ENCODE measurements at regions not wholly inside any gene's neighbourhood (a gene's known extent, or its start where the extent isn't known, plus 50 kb on each side); places are given as distances from the start of the nearest gene placed in this dataset.

- H3K9me3 ChIP-seq (replicated peaks; ENCODE audit: control insufficient read depth, insufficient read depth, low read length): no peaks in the 10 kb centered on the region; the same call in 1 of the 3 replicates
- ChIA-PET SMC1A (ENCODE audit: uncharacterized antibody, unreplicated experiment) (no interaction called here), POLR2A (no interaction called here), RAD21 (ENCODE audit: unreplicated experiment) (no interaction called here), CTCF (interaction anchor here (1.0 to 1.2 kb wide), 2 partner anchors 13 to 825 kb away, joined by 3 to 4 read pairs; no protein-coding TSS in a partner anchor)
- FAIRE-seq: no peak
- DNase-seq (ENCODE audit: low read depth, low spot score): no peak
- H4K20me1 ChIP-seq (ENCODE audit: control insufficient read depth, insufficient read depth): no peaks in the 10 kb centered on the region
- intact Hi-C loops (cut with micrococcal nuclease; ENCODE audit: unreplicated experiment): no loop called here
- in situ Hi-C loops (cut with MboI): no loop called here
- no peak for TF ChIP-seq IKZF2 (IDR thresholded peaks at IDR 0.05)
- TF ChIP-seq MXI1 (IDR thresholded peaks at IDR 0.05; ENCODE audit: low read depth, low read length): no peak
- no peak for TF ChIP-seq ZNF217 (IDR thresholded peaks at IDR 0.05)
- no peak for TF ChIP-seq RELA (IDR thresholded peaks at IDR 0.05; ENCODE audit: borderline replicate concordance, partially characterized antibody)
- TF ChIP-seq NFIC (IDR thresholded peaks at IDR 0.05; ENCODE audit: low read depth, low read length): no peak
- TF ChIP-seq JUND (IDR thresholded peaks at IDR 0.05; ENCODE audit: low read depth, low read length): no peak
- no peak for TF ChIP-seq FOXM1 (IDR thresholded peaks at IDR 0.05; ENCODE audit: low read depth, low read length)
- H3K27me3 ChIP-seq (replicated peaks in 1 of 2; ENCODE audit: control insufficient read depth in 2 of 2, insufficient read depth in 2 of 2, low read length in 1 of 2): peaks cover 0 to 3% of the 10 kb centered on the region in 2 experiments; a peak in 1 of 4 replicates
- H3K4me2 ChIP-seq (ENCODE audit: control insufficient read depth, insufficient read depth): no peak overlapping the region
- WGBS (ENCODE audit: insufficient coverage, insufficient replicate concordance, low lambda C conversion rate, missing lambda C conversion rate): 21% methylated on average over 11 of the region's 11 CpGs
- no peaks in the 10 kb centered on the region for H3K4me1 ChIP-seq (ENCODE audit: control insufficient read depth, insufficient read depth, low read length)
- no peak for ATAC-seq
- H3K79me2 ChIP-seq (ENCODE audit: control insufficient read depth, insufficient read depth, low read length): no peaks in the 10 kb centered on the region
- H3K27ac ChIP-seq (ENCODE audit: control insufficient read depth, insufficient read depth): no peak overlapping the region
- H3K9ac ChIP-seq (ENCODE audit: control insufficient read depth, insufficient read depth, low read length): no peak overlapping the region
- H2AFZ ChIP-seq (ENCODE audit: control insufficient read depth, low read depth, low read length): no peak overlapping the region
- H3K4me3 ChIP-seq: no peak overlapping the region
- no peaks in the 10 kb centered on the region for H3K36me3 ChIP-seq (ENCODE audit: control insufficient read depth in 2 of 2, insufficient read depth in 2 of 2, low read length in 1 of 2)
- BruUV-seq (replicated peaks): no TSS peak
Observed at GRCh38 chr14:89013698-89014568, 189.5 kb downstream of the TTC8 start.

DNA sequence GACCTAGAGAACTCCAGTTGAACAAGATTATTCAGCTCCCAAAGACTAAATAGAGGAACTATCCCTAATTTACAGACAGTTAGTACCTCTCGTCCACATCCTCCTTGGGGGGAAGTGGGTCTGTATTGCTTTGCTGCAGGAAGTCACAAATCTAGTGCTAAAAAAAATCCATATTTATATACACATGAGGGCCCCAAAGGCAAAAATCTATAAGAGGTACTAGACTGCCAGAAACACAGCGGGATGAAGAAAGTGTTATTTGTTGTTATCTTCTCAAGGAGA, 190.1 kb downstream of the TTC8 start:
- Histone ChIP-seq H3K9ac (ENCODE audit: control insufficient read depth, insufficient read depth, low read length) (no peak overlapping the region), H4K20me1 (ENCODE audit: control insufficient read depth, insufficient read depth) (no peaks in the 10 kb centered on the region), H3K4me1 (ENCODE audit: control insufficient read depth, insufficient read depth, low read length) (no peaks in the 10 kb centered on the region), H2AFZ (ENCODE audit: control insufficient read depth, low read depth, low read length) (no peak overlapping the region), H3K9me3 (replicated peaks; ENCODE audit: control insufficient read depth, insufficient read depth, low read length) (no peaks in the 10 kb centered on the region; the same call in 1 of the 3 replicates), H3K36me3 (ENCODE audit: control insufficient read depth in 2 of 2, insufficient read depth in 2 of 2, low read length in 1 of 2) (no peaks in the 10 kb centered on the region), H3K4me3 (no peak overlapping the region), H3K27ac (ENCODE audit: control insufficient read depth, insufficient read depth) (no peak overlapping the region), H3K27me3 (replicated peaks in 1 of 2; ENCODE audit: control insufficient read depth in 2 of 2, insufficient read depth in 2 of 2, low read length in 1 of 2) (peaks cover 0 to 3% of the 10 kb centered on the region in 2 experiments; a peak in 1 of 4 replicates), H3K79me2 (ENCODE audit: control insufficient read depth, insufficient read depth, low read length) (no peaks in the 10 kb centered on the region), H3K4me2 (ENCODE audit: control insufficient read depth, insufficient read depth) (no peak overlapping the region)
- ATAC-seq (no peak), DNase-seq (ENCODE audit: low read depth, low spot score) (no peak), FAIRE-seq (no peak)
- TF ChIP-seq, protein P1, sequence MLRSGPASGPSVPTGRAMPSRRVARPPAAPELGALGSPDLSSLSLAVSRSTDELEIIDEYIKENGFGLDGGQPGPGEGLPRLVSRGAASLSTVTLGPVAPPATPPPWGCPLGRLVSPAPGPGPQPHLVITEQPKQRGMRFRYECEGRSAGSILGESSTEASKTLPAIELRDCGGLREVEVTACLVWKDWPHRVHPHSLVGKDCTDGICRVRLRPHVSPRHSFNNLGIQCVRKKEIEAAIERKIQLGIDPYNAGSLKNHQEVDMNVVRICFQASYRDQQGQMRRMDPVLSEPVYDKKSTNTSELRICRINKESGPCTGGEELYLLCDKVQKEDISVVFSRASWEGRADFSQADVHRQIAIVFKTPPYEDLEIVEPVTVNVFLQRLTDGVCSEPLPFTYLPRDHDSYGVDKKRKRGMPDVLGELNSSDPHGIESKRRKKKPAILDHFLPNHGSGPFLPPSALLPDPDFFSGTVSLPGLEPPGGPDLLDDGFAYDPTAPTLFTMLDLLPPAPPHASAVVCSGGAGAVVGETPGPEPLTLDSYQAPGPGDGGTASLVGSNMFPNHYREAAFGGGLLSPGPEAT (IDR thresholded peaks at IDR 0.05; ENCODE audit: low read depth): no peak
- RAD21 ChIA-PET (ENCODE audit: unreplicated experiment): no interaction called here
- intact Hi-C loops (cut with micrococcal nuclease; ENCODE audit: unreplicated experiment) (no loop called here), in situ Hi-C loops (cut with MboI) (no loop called here)
- POLR2A ChIA-PET: no interaction called here
- 0% methylated on average over 2 of the region's 2 CpGs for WGBS (ENCODE audit: insufficient coverage, insufficient replicate concordance, low lambda C conversion rate, missing lambda C conversion rate)
- no TSS peak for BruUV-seq (replicated peaks)
- CTCF ChIA-PET: interaction anchor here (1.0 to 1.2 kb wide), 2 partner anchors 12 to 825 kb away, joined by 3 to 4 read pairs; no protein-coding TSS in a partner anchor
- SMC1A ChIA-PET (ENCODE audit: uncharacterized antibody, unreplicated experiment): no interaction called here
